ENCODE measurements at regions not wholly inside any gene's neighbourhood (a gene's known extent, or its start where the extent isn't known, plus 50 kb on each side); places are given as distances from the start of the nearest gene placed in this dataset.

DNA sequence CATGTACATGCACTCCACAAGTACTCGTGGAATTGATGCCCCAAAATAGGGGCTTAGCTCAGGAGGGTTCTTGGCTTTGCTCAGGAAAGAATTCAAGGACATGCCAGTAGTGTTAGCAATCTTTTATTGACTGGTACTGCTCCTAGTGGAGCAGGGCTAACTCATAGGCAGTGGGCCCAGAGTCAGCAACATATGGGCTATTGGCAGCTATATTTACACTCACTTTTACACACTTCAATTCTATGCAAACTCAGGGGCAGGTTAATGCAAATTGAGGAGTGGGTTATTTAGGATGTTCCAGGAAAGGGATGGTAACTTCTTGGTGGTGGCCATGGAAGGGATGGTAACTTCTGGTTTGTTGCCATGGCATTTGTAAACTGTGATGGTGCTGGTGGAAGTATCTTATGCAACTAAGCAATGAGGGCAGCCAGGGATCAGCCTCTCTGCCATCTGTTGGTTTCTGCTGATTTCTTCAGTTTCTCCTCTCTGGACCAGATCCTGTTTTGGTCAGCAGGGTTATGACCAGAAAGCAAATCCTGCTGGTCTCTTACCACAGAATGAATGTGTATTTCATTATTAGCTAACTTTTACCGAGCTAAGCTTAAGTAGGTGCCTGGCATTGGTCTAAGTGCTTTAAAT lies 69.2 kb upstream of the FAT1 start:
- Histone ChIP-seq H2AFZ (ENCODE audit: low read length) (no peak overlapping the region), H2BK20ac (ENCODE audit: low read depth, low read length, poor library complexity, severe bottlenecking) (no peak overlapping the region), H2BK12ac (ENCODE audit: insufficient read length, low read depth, low read length) (no peak overlapping the region), H2BK15ac (ENCODE audit: low read depth, low read length) (no peak overlapping the region), H3K18ac (ENCODE audit: insufficient read length, low read depth, low read length) (no peak overlapping the region), H4K20me1 (ENCODE audit: control insufficient read depth, insufficient read depth, insufficient read length) (no peaks in the 10 kb centered on the region), H3K4me2 (ENCODE audit: insufficient read depth, insufficient read length, low read length) (no peak overlapping the region), H3K4ac (ENCODE audit: low read depth, low read length) (no peak overlapping the region), H3K23me2 (ENCODE audit: insufficient read length, low read depth, low read length, poor library complexity, severe bottlenecking) (no peaks in the 10 kb centered on the region), H2BK120ac (ENCODE audit: low read depth, low read length, poor library complexity, severe bottlenecking) (no peak overlapping the region), H3K79me1 (ENCODE audit: insufficient read depth, low read depth, low read length, poor library complexity, severe bottlenecking) (no peaks in the 10 kb centered on the region), H3K14ac (ENCODE audit: insufficient read depth, low read length) (no peak overlapping the region), H3K79me2 (ENCODE audit: insufficient read depth, low read length) (no peaks in the 10 kb centered on the region), H3T11ph (ENCODE audit: low read length) (no peak overlapping the region), H3K27me3 (ENCODE audit: insufficient read depth, low read length) (no peaks in the 10 kb centered on the region), H3K4me1 (ENCODE audit: insufficient read depth, low read length) (no peaks in the 10 kb centered on the region), H4K8ac (replicated peaks; ENCODE audit: insufficient read length, low read depth, low read length) (no peak overlapping the region), H3K27ac (ENCODE audit: insufficient read length, low read depth, low read length) (no peak overlapping the region), H3K23ac (ENCODE audit: insufficient read length, low read depth, low read length) (no peak overlapping the region), H3K56ac (ENCODE audit: insufficient read length, low read depth, low read length) (no peak overlapping the region), H4K91ac (ENCODE audit: insufficient read length, low read depth, low read length) (no peak overlapping the region), H2BK5ac (ENCODE audit: insufficient read length, low read length) (no peak overlapping the region), H3K9me3 (ENCODE audit: control insufficient read depth, low read depth, low read length) (no peaks in the 10 kb centered on the region), H3K9ac (ENCODE audit: extremely low read depth, insufficient read length, low read length) (no peak overlapping the region), H4K5ac (ENCODE audit: insufficient read length, low read depth, low read length) (no peak overlapping the region), H2AK5ac (ENCODE audit: insufficient read length, low read length) (no peak overlapping the region)
- WGBS (ENCODE audit: extremely low coverage, insufficient read length, low lambda C conversion rate) = no CpG with 5 or more reads among the region's 2 CpGs
- H3K27ac Mint-ChIP-seq = no peak overlapping the region
- H3K4me3 Mint-ChIP-seq = no peak overlapping the region
- no peaks in the 10 kb centered on the region for H3K4me1 Mint-ChIP-seq
- H3K27me3 Mint-ChIP-seq (ENCODE audit: low read depth) = 0 out of 2 replicates have a peak, but pooled peaks cover 1% of the 10 kb centered on the region
- peaks cover 0 to 2% (median 0%) of the 10 kb centered on the region in 3 experiments; a peak in 3 of 7 replicates for H3K36me3 Mint-ChIP-seq (ENCODE audit: insufficient read depth in 1 of 3, low read depth in 3 of 3)
- H3K9me3 Mint-ChIP-seq = no peaks in the 10 kb centered on the region; a peak in 3 of 5 replicates
- no peak for TF ChIP-seq CTCF (conservative IDR thresholded peaks at IDR 0.05)
- no peak for DNase-seq
